ENCODE measurements at regions not wholly inside any gene's neighbourhood (a gene's known extent, or its start where the extent isn't known, plus 50 kb on each side); places are given as distances from the start of the nearest gene placed in this dataset.

GRCh38 chr7:19554581-19554980, 154.3 kb downstream of the POLR1F start:
- TF ChIP-seq, protein P1, sequence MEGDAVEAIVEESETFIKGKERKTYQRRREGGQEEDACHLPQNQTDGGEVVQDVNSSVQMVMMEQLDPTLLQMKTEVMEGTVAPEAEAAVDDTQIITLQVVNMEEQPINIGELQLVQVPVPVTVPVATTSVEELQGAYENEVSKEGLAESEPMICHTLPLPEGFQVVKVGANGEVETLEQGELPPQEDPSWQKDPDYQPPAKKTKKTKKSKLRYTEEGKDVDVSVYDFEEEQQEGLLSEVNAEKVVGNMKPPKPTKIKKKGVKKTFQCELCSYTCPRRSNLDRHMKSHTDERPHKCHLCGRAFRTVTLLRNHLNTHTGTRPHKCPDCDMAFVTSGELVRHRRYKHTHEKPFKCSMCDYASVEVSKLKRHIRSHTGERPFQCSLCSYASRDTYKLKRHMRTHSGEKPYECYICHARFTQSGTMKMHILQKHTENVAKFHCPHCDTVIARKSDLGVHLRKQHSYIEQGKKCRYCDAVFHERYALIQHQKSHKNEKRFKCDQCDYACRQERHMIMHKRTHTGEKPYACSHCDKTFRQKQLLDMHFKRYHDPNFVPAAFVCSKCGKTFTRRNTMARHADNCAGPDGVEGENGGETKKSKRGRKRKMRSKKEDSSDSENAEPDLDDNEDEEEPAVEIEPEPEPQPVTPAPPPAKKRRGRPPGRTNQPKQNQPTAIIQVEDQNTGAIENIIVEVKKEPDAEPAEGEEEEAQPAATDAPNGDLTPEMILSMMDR (IDR thresholded peaks at IDR 0.05): no peak
- no peak for TF ChIP-seq POLR2A (IDR thresholded peaks at IDR 0.05)

Data from Peyer's patch (tissue), 4 donors.